ENCODE measurements at regions not wholly inside any gene's neighbourhood (a gene's known extent, or its start where the extent isn't known, plus 50 kb on each side); places are given as distances from the start of the nearest gene placed in this dataset.

DNA sequence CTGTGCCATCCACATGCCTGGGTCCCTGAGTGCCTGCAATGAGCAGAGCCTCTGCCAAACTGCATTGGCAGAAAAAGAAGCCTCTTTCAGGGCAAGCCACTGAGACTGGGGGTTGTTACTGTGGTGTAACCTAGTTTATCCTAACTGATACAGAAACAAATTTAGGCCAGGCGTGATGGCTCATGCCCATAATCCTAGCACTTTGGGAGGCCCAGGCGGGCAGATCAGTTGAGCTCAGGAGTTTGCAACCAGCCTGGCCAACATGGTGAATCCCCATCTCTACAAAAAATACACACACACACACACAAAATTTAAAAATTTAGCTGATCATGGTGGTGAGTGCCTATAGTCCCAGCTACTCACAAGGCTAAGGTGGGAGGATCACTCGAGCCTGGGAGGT lies 221.6 kb downstream of the TBC1D2B start (continued):
- TF ChIP-seq ZBTB8A (CRISPR knock-in tag; IDR thresholded peaks at IDR 0.05; ENCODE audit: borderline replicate concordance, low read depth), result no peak
- no peak for TF ChIP-seq TRIM24 (CRISPR knock-in tag; IDR thresholded peaks at IDR 0.05)
- TF ChIP-seq, protein P1, sequence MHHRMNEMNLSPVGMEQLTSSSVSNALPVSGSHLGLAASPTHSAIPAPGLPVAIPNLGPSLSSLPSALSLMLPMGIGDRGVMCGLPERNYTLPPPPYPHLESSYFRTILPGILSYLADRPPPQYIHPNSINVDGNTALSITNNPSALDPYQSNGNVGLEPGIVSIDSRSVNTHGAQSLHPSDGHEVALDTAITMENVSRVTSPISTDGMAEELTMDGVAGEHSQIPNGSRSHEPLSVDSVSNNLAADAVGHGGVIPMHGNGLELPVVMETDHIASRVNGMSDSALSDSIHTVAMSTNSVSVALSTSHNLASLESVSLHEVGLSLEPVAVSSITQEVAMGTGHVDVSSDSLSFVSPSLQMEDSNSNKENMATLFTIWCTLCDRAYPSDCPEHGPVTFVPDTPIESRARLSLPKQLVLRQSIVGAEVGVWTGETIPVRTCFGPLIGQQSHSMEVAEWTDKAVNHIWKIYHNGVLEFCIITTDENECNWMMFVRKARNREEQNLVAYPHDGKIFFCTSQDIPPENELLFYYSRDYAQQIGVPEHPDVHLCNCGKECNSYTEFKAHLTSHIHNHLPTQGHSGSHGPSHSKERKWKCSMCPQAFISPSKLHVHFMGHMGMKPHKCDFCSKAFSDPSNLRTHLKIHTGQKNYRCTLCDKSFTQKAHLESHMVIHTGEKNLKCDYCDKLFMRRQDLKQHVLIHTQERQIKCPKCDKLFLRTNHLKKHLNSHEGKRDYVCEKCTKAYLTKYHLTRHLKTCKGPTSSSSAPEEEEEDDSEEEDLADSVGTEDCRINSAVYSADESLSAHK (CRISPR knock-in tag; IDR thresholded peaks at IDR 0.05; ENCODE audit: borderline replicate concordance), result no peak
- TF ChIP-seq, protein P2, sequence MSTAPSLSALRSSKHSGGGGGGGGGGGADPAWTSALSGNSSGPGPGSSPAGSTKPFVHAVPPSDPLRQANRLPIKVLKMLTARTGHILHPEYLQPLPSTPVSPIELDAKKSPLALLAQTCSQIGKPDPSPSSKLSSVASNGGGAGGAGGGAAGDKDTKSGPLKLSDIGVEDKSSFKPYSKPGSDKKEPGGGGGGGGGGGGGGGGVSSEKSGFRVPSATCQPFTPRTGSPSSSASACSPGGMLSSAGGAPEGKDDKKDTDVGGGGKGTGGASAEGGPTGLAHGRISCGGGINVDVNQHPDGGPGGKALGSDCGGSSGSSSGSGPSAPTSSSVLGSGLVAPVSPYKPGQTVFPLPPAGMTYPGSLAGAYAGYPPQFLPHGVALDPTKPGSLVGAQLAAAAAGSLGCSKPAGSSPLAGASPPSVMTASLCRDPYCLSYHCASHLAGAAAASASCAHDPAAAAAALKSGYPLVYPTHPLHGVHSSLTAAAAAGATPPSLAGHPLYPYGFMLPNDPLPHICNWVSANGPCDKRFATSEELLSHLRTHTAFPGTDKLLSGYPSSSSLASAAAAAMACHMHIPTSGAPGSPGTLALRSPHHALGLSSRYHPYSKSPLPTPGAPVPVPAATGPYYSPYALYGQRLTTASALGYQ (CRISPR knock-in tag; IDR thresholded peaks at IDR 0.05), result no peak
- TF ChIP-seq ZFP36 (IDR thresholded peaks at IDR 0.05; ENCODE audit: borderline replicate concordance, low read depth, low read length, partially characterized antibody), result no peak
- no peak for TF ChIP-seq ZFP1 (CRISPR knock-in tag; IDR thresholded peaks at IDR 0.05)
- no peak for TF ChIP-seq ARID2 (CRISPR knock-in tag; IDR thresholded peaks at IDR 0.05; ENCODE audit: borderline replicate concordance)
- TF ChIP-seq, protein P3, sequence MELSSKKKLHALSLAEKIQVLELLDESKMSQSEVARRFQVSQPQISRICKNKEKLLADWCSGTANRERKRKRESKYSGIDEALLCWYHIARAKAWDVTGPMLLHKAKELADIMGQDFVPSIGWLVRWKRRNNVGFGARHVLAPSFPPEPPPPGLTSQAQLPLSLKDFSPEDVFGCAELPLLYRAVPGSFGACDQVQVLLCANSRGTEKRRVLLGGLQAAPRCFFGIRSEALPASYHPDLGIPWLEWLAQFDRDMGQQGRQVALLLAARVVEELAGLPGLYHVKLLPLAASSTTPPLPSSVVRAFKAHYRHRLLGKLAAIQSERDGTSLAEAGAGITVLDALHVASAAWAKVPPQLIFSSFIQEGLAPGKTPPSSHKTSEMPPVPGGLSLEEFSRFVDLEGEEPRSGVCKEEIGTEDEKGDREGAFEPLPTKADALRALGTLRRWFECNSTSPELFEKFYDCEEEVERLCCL (CRISPR knock-in tag; IDR thresholded peaks at IDR 0.05; ENCODE audit: borderline replicate concordance), result no peak
- TF ChIP-seq, protein P4, sequence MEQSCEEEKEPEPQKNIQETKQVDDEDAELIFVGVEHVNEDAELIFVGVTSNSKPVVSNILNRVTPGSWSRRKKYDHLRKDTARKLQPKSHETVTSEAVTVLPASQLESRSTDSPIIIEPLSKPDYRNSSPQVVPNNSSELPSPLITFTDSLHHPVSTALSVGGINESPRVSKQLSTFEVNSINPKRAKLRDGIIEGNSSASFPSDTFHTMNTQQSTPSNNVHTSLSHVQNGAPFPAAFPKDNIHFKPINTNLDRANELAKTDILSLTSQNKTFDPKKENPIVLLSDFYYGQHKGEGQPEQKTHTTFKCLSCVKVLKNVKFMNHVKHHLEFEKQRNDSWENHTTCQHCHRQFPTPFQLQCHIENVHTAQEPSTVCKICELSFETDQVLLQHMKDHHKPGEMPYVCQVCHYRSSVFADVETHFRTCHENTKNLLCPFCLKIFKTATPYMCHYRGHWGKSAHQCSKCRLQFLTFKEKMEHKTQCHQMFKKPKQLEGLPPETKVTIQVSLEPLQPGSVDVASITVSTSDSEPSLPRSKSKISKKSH (CRISPR knock-in tag; IDR thresholded peaks at IDR 0.05; ENCODE audit: borderline replicate concordance), result no peak
